H1 (cell line): ENCODE measurements at regions not wholly inside any gene's neighbourhood (a gene's known extent, or its start where the extent isn't known, plus 50 kb on each side); places are given as distances from the start of the nearest gene placed in this dataset.

Source experiments
- BACH1 ChIP-seq: IDR thresholded peaks from 2 replicates; pipeline ENCODE4 v1.6.1; 2012; ENCODE audit warnings: low read length, improper control_type of control experiment
- CHD7 ChIP-seq: fragments of 300-600 bp; sonication (generic); IDR thresholded peaks from 2 replicates; pipeline ENCODE4 v1.7.1; 2012; ENCODE audit warnings: low read length, moderate library complexity, mild to moderate bottlenecking, inconsistent platforms; ENCODE audit not compliant: insufficient replicate concordance
- RNF2 ChIP-seq: fragments of 200-900, 300-1000 bp; sonication (generic); IDR thresholded peaks from 2 replicates; pipeline ENCODE4 v1.7.1; 2016; ENCODE audit warnings: borderline replicate concordance, low read depth, mild to moderate bottlenecking, antibody characterized with exemption, low read length; ENCODE audit not compliant: poor library complexity, severe bottlenecking; ENCODE audit errors: missing control alignments
- YY1 ChIP-seq: IDR thresholded peaks from 2 replicates; pipeline ENCODE4 v1.6.1; 2011; ENCODE audit warnings: low read depth, mild to moderate bottlenecking, low read length

GRCh38 chr11:106400949-106401570, 323.6 kb downstream of the AASDHPPT start (continued):
- TF ChIP-seq CHD7 (no peak), BACH1 (no peak), YY1 (no peak), RNF2 (no peak)
